Mesenchymal stem cell (in vitro differentiated cells and primary cell): ENCODE measurements at regions not wholly inside any gene's neighbourhood (a gene's known extent, or its start where the extent isn't known, plus 50 kb on each side); places are given as distances from the start of the nearest gene placed in this dataset.

Experiments used
- DNase-seq: peaks from one replicate; pipeline ENCODE4 v3.0.0-alpha.2; 2013
- H2AFZ ChIP-seq: one replicate; pipeline ENCODE4 v1.6.1; 2013; ENCODE audit warnings: low read depth, mild to moderate bottlenecking, control low read depth, inconsistent platforms, low read length, moderate library complexity
- H2AK5ac ChIP-seq: 2 replicates; pipeline ENCODE4 v1.6.1; 2013; ENCODE audit warnings: low read length, moderate library complexity, mild to moderate bottlenecking, inconsistent platforms; ENCODE audit not compliant: severe bottlenecking
- H2BK120ac ChIP-seq: one replicate; pipeline ENCODE4 v1.6.1; 2013; ENCODE audit warnings: low read depth, mild to moderate bottlenecking, inconsistent platforms, low read length, moderate library complexity
- H2BK12ac ChIP-seq, 2 experiments: one replicate each; pipeline ENCODE4 v1.6.1; 2013; ENCODE audit warnings: inconsistent platforms in 2 of 2, low read length in 2 of 2, mild to moderate bottlenecking in 2 of 2, moderate library complexity in 2 of 2, control low read depth in 1 of 2
- H2BK15ac ChIP-seq: one replicate; pipeline ENCODE4 v1.6.1; 2013; ENCODE audit warnings: mild to moderate bottlenecking, low read depth, inconsistent platforms; ENCODE audit not compliant: poor library complexity, severe bottlenecking
- H2BK5ac ChIP-seq: 2 replicates; pipeline ENCODE4 v1.6.1; 2013; ENCODE audit warnings: low read depth, mild to moderate bottlenecking, low read length, control low read depth, inconsistent platforms; ENCODE audit not compliant: poor library complexity, severe bottlenecking
- H3K14ac ChIP-seq, 2 experiments: one replicate each; pipeline ENCODE4 v1.6.1; 2013; ENCODE audit warnings: inconsistent platforms in 2 of 2, low read length in 2 of 2, control low read depth in 1 of 2, mild to moderate bottlenecking in 1 of 2, moderate library complexity in 1 of 2
- H3K18ac ChIP-seq, 2 experiments: one replicate each; pipeline ENCODE4 v1.6.1; 2013; ENCODE audit warnings: inconsistent platforms in 2 of 2, low read length in 2 of 2, control low read depth in 1 of 2, low read depth in 1 of 2, mild to moderate bottlenecking in 1 of 2
- H3K23ac ChIP-seq, 2 experiments: one replicate each; pipeline ENCODE4 v1.6.1; 2013; ENCODE audit warnings: inconsistent platforms in 2 of 2, low read length in 2 of 2, mild to moderate bottlenecking in 2 of 2, moderate library complexity in 2 of 2, control low read depth in 1 of 2
- H3K27ac ChIP-seq: 2 replicates; pipeline ENCODE4 v1.5.1; 2013; ENCODE audit warnings: mild to moderate bottlenecking, moderate library complexity, low read length, control low read depth, inconsistent platforms; ENCODE audit not compliant: poor library complexity, severe bottlenecking
- H3K27me3 ChIP-seq, 2 experiments: 2 replicates each; pipeline versions ENCODE4 v1.6.1 to v1.7.0; 2013; ENCODE audit warnings: low read length in 2 of 2, mild to moderate bottlenecking in 2 of 2, moderate library complexity in 2 of 2, control low read depth in 1 of 2, inconsistent platforms in 1 of 2; ENCODE audit not compliant: control insufficient read depth in 1 of 2, insufficient read depth in 1 of 2
- H3K36me3 ChIP-seq, 2 experiments: 2 replicates each; pipeline versions ENCODE4 v1.6.1 to v1.7.0; 2013; ENCODE audit warnings: low read length in 2 of 2, control low read depth in 1 of 2, inconsistent platforms in 1 of 2, low read depth in 1 of 2, mild to moderate bottlenecking in 1 of 2; ENCODE audit not compliant: insufficient read depth in 2 of 2, control insufficient read depth in 1 of 2
- H3K4ac ChIP-seq, 2 experiments: one replicate each; pipeline ENCODE4 v1.6.1; 2013; ENCODE audit warnings: inconsistent platforms in 2 of 2, low read length in 2 of 2, mild to moderate bottlenecking in 2 of 2, moderate library complexity in 2 of 2, control low read depth in 1 of 2, low read depth in 1 of 2
- H3K4me1 ChIP-seq: 2 replicates; pipeline ENCODE4 v1.6.1; 2013; ENCODE audit warnings: low read depth, low read length, control low read depth; ENCODE audit not compliant: control insufficient read depth, insufficient read depth
- H3K4me2 ChIP-seq: 2 replicates; pipeline ENCODE4 v1.6.1; 2013; ENCODE audit warnings: low read length, mild to moderate bottlenecking, inconsistent platforms; ENCODE audit not compliant: poor library complexity, severe bottlenecking
- H3K4me3 ChIP-seq, 2 experiments: 2 replicates each; pipeline versions ENCODE4 v1.5.1 to v1.7.0; 2013; ENCODE audit warnings: low read length in 2 of 2, mild to moderate bottlenecking in 2 of 2, control low read depth in 1 of 2, low read depth in 1 of 2; ENCODE audit not compliant: insufficient read depth in 1 of 2
- H3K79me1 ChIP-seq: replicated peaks from 2 replicates; pipeline ENCODE4 v1.6.1; 2013; ENCODE audit warnings: mild to moderate bottlenecking, control low read depth, low read length, inconsistent platforms; ENCODE audit not compliant: poor library complexity, severe bottlenecking
- H3K9ac ChIP-seq: 2 replicates; pipeline ENCODE4 v1.7.0; 2013; ENCODE audit warnings: mild to moderate bottlenecking, low read length, moderate library complexity
- H3K9me3 ChIP-seq: 2 replicates; pipeline ENCODE4 v1.7.0; 2013; ENCODE audit warnings: mild to moderate bottlenecking, low read length; ENCODE audit not compliant: control insufficient read depth
- H4K8ac ChIP-seq: one replicate; pipeline ENCODE4 v1.6.1; 2013; ENCODE audit warnings: inconsistent platforms, mild to moderate bottlenecking, low read length, moderate library complexity
- H4K91ac ChIP-seq: one replicate; pipeline ENCODE4 v1.6.1; 2013; ENCODE audit warnings: mild to moderate bottlenecking, low read length, inconsistent platforms
- WGBS: methylation state at CpG from one replicate; pipeline ENCODE4 v1.1.7; 2013; ENCODE audit warnings: mixed read lengths; 5-methylcytosine and 5-hydroxymethylcytosine counted together

DNA sequence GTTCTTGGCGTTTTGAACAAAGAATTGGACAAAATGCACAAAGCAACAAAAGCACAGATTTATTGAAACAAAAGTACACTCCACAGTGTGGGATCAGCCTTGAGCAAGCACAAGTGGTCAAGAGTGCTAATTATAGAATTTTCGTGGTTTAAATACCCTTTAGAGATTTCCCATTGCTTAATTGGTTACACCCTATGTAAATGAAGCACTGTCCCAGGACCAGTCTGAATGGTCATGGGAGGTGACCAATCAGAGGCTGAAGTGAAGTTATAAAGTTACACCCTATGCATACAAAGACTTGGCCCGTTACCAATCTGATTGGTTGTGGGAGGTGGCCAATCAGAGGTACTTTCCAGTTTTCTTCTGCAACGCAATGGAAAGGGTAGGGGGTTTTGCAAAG is 223.6 kb downstream of the CENPF start:
- Histone ChIP-seq H2AFZ (no peak overlapping the region), H3K79me1 (no peaks in the 10 kb centered on the region), H3K9me3 (peaks cover 21% of the 10 kb centered on the region), H3K4me2 (no peak overlapping the region), H4K91ac (no peak overlapping the region), H3K4me3 (no peak overlapping the region), H4K8ac (no peak overlapping the region), H3K27me3 (no peaks in the 10 kb centered on the region), H3K4ac (no peak overlapping the region), H2BK120ac (no peak overlapping the region), H2BK5ac (no peak overlapping the region), H3K36me3 (no peaks in the 10 kb centered on the region), H3K14ac (no peak overlapping the region), H3K4me1 (no peaks in the 10 kb centered on the region), H3K23ac (no peak overlapping the region), H2BK12ac (no peak overlapping the region), H2AK5ac (no peak overlapping the region), H2BK15ac (no peak overlapping the region), H3K27ac (no peak overlapping the region), H3K9ac (no peak overlapping the region), H3K18ac (no peak overlapping the region)
- 87% methylated on average over 4 of the region's 4 CpGs for WGBS
- no peak for DNase-seq

DNA sequence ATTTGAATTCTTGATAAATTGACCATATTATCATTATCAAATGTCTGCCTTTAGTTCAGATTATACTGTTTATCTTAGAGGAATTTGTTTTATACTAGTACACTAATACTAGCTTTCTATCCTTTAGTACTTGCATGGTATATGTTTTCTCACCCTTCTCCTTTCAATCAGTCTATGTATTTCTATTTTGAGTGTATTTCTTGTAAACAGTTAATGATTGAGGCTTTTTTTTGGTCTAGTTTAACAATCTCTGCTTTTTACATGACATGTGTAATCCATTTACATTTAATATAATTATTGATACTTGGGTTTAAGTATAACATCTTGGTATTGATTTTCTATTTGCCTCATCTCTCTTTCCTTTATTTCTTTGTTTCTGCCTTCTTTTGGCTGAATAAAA is 224.9 kb downstream of the CENPF start:
- H3K79me1 ChIP-seq: no peaks in the 10 kb centered on the region
- no peak overlapping the region for H3K14ac ChIP-seq
- H3K4ac ChIP-seq: no peak overlapping the region
- no peak overlapping the region for H2BK5ac ChIP-seq
- H2AK5ac ChIP-seq: no peak overlapping the region
- H3K27me3 ChIP-seq: no peaks in the 10 kb centered on the region
- no peak overlapping the region for H4K8ac ChIP-seq
- DNase-seq: no peak
- H2AFZ ChIP-seq: no peak overlapping the region
- no peak overlapping the region for H2BK12ac ChIP-seq
- peaks cover 21% of the 10 kb centered on the region for H3K9me3 ChIP-seq
- H3K23ac ChIP-seq: no peak overlapping the region
- no peak overlapping the region for H2BK120ac ChIP-seq
- H3K4me3 ChIP-seq: no peak overlapping the region
- no peaks in the 10 kb centered on the region for H3K36me3 ChIP-seq
- no peak overlapping the region for H3K27ac ChIP-seq
- no peaks in the 10 kb centered on the region for H3K4me1 ChIP-seq
- H3K4me2 ChIP-seq: no peak overlapping the region
- H3K9ac ChIP-seq: no peak overlapping the region
- H3K18ac ChIP-seq: no peak overlapping the region
- H2BK15ac ChIP-seq: no peak overlapping the region
- no peak overlapping the region for H4K91ac ChIP-seq

DNA sequence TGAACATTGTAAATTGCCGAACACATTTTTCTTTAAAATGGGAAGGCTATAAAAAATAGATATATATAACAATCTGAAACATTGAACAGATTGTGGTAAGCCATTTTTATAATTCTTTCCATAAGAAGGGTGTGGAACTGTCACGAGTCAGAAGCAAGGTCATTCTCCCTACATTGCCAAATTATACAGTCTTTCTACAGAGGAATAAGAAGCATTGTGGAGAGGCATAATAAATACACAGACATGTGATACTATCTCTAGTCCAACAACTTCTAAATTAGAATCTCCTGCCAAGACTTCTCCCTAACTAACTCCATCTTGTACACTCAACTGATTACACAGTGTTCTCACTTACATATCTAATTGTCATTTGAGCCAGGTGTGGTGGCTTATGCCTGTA is 227.9 kb downstream of the CENPF start:
- no peak overlapping the region for H4K91ac ChIP-seq
- no CpG with 5 or more reads among the region's 2 CpGs for WGBS
- no peaks in the 10 kb centered on the region for H3K27me3 ChIP-seq
- no peak overlapping the region for H3K4me2 ChIP-seq
- no peak for DNase-seq
- H3K23ac ChIP-seq: no peak overlapping the region
- peaks cover 19% of the 10 kb centered on the region for H3K9me3 ChIP-seq
- H3K9ac ChIP-seq: no peak overlapping the region
- H3K27ac ChIP-seq: no peak overlapping the region
- no peak overlapping the region for H2BK15ac ChIP-seq
- H3K4me3 ChIP-seq: no peak overlapping the region
- H2AFZ ChIP-seq: no peak overlapping the region
- H2BK120ac ChIP-seq: no peak overlapping the region
- no peaks in the 10 kb centered on the region for H3K4me1 ChIP-seq
- no peak overlapping the region for H3K18ac ChIP-seq
- H3K4ac ChIP-seq: no peak overlapping the region
- H4K8ac ChIP-seq: no peak overlapping the region
- H3K79me1 ChIP-seq: no peaks in the 10 kb centered on the region
- H3K14ac ChIP-seq: no peak overlapping the region
- no peaks in the 10 kb centered on the region for H3K36me3 ChIP-seq
- no peak overlapping the region for H2BK5ac ChIP-seq
- no peak overlapping the region for H2BK12ac ChIP-seq
- H2AK5ac ChIP-seq: no peak overlapping the region

DNA sequence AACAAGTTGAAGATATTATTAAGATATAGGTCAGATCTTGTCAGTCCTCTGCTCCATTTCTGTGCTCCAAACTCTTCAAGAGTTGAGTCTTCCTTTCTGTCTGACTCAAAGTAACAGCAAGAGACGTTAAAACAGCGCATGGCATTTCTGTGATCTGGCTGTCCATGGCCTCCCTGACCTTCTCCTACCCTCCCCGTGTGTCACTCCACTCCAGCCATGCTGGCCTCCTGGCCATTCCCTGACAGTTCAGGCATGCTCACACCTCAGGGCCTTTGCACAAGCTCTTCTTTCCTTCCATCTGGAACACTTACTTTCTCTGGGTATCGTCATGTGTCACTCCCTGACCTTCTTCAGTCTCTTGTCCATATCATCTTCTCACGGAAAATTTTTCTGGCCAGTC is 229.0 kb downstream of the CENPF start:
- Histone ChIP-seq H2BK15ac (no peak overlapping the region), H2AFZ (no peak overlapping the region), H3K36me3 (no peaks in the 10 kb centered on the region), H3K14ac (peak overlapping the region in 1 of 2 experiments; percentile 55), H3K9me3 (peaks cover 18% of the 10 kb centered on the region), H3K9ac (no peak overlapping the region), H3K4me1 (no peaks in the 10 kb centered on the region), H3K4ac (peak overlapping the region in 1 of 2 experiments; percentile 49), H3K27me3 (no peaks in the 10 kb centered on the region), H4K8ac (peak overlapping the region; percentile 12), H3K4me3 (no peak overlapping the region), H2BK12ac (no peak overlapping the region), H3K79me1 (no peaks in the 10 kb centered on the region), H4K91ac (no peak overlapping the region), H2BK5ac (no peak overlapping the region), H2BK120ac (no peak overlapping the region), H3K23ac (no peak overlapping the region), H3K4me2 (no peak overlapping the region), H3K18ac (peak overlapping the region in 1 of 2 experiments; percentile 70), H3K27ac (no peak overlapping the region), H2AK5ac (no peak overlapping the region)
- 88% methylated on average over 4 of the region's 5 CpGs for WGBS
- no peak for DNase-seq
